Cardiac fibroblast (primary cell): ENCODE measurements at regions not wholly inside any gene's neighbourhood (a gene's known extent, or its start where the extent isn't known, plus 50 kb on each side); places are given as distances from the start of the nearest gene placed in this dataset.
A peak's percentile ranks its signal among the peaks of the same experiment; 100 is the strongest.

Experiments
- DNase-seq, 2 donors: peaks; one replicate each; pipeline versions ENCODE4 v3.0.0 to v3.0.0-alpha.2; 2010; ENCODE audit warnings: low read depth in 2 of 2
- H3K4me3 ChIP-seq, 2 donors: replicated peaks in 1 of 2; 1 replicate in 1 of 2; 2 replicates in 1 of 2; pipeline ENCODE4 v1.5.1; 2011; ENCODE audit warnings: low read depth in 2 of 2, low read length in 2 of 2, mild to moderate bottlenecking in 2 of 2, moderate library complexity in 1 of 2
- CTCF ChIP-seq: IDR thresholded peaks from one replicate; pipeline ENCODE4 v1.5.1; 2011; ENCODE audit warnings: low read depth, mild to moderate bottlenecking, low read length, inconsistent platforms

GRCh38 chr12:24226745-24227350, 277.4 kb upstream of the SOX5 start:
- H3K4me3 ChIP-seq, result no peak overlapping the region
- peak; percentile 89 to 95 for DNase-seq
- no peak for TF ChIP-seq CTCF

GRCh38 chr12:24224401-24224800, 274.9 kb upstream of the SOX5 start:
- TF ChIP-seq CTCF, result no peak
- H3K4me3 ChIP-seq, result no peak overlapping the region
- DNase-seq, result no peak

GRCh38 chr12:24223926-24224325, 274.5 kb upstream of the SOX5 start:
- no peak for DNase-seq
- no peak overlapping the region for H3K4me3 ChIP-seq
- no peak for TF ChIP-seq CTCF

- DNase-seq, result peak; percentile 70 to 92
- no peak for TF ChIP-seq CTCF
- no peak overlapping the region for H3K4me3 ChIP-seq
These were observed 273.5 kb upstream of the SOX5 start for GRCh38 chr12:24222968-24223367.

GRCh38 chr12:24212496-24212895, 263.0 kb upstream of the SOX5 start:
- no peak overlapping the region for H3K4me3 ChIP-seq
- DNase-seq, result no peak
- no peak for TF ChIP-seq CTCF

- no peak for DNase-seq
- H3K4me3 ChIP-seq, result no peak overlapping the region
- TF ChIP-seq CTCF, result no peak
These were observed 257.2 kb upstream of the SOX5 start for GRCh38 chr12:24206621-24207020.

- H3K4me3 ChIP-seq, result no peak overlapping the region
- DNase-seq, result peak in 1 of 2 donors; percentile 34
- TF ChIP-seq CTCF, result no peak
These were observed 251.9 kb upstream of the SOX5 start for GRCh38 chr12:24201258-24201970.
